Mammary epithelial cell (primary cell): ENCODE measurements at regions not wholly inside any gene's neighbourhood (a gene's known extent, or its start where the extent isn't known, plus 50 kb on each side); places are given as distances from the start of the nearest gene placed in this dataset.

Experiments used
- EZH2 ChIP-seq: IDR thresholded peaks from 2 replicates; pipeline ENCODE4 v1.6.1; 2012; ENCODE audit warnings: low read length, inconsistent platforms, borderline replicate concordance
- TF ChIP-seq, protein P1 (sequence below), 2 donors: IDR thresholded peaks in 1 of 2; conservative IDR thresholded peaks in 1 of 2; 2 replicates each; pipeline ENCODE4 v1.5.1; 2011 to 2012; ENCODE audit warnings: inconsistent platforms in 2 of 2, low read length in 2 of 2, mild to moderate bottlenecking in 2 of 2, control low read depth in 1 of 2, low read depth in 1 of 2; ENCODE audit not compliant: insufficient read depth in 1 of 2; ENCODE audit errors: extremely low read depth in 1 of 2

- TF ChIP-seq, protein P1, sequence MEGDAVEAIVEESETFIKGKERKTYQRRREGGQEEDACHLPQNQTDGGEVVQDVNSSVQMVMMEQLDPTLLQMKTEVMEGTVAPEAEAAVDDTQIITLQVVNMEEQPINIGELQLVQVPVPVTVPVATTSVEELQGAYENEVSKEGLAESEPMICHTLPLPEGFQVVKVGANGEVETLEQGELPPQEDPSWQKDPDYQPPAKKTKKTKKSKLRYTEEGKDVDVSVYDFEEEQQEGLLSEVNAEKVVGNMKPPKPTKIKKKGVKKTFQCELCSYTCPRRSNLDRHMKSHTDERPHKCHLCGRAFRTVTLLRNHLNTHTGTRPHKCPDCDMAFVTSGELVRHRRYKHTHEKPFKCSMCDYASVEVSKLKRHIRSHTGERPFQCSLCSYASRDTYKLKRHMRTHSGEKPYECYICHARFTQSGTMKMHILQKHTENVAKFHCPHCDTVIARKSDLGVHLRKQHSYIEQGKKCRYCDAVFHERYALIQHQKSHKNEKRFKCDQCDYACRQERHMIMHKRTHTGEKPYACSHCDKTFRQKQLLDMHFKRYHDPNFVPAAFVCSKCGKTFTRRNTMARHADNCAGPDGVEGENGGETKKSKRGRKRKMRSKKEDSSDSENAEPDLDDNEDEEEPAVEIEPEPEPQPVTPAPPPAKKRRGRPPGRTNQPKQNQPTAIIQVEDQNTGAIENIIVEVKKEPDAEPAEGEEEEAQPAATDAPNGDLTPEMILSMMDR (conservative IDR thresholded peaks at IDR 0.05 in 1 of 2, IDR thresholded peaks at IDR 0.05 in 1 of 2; ENCODE audit: extremely low read depth in 1 of 2, insufficient read depth in 1 of 2, low read depth in 1 of 2, low read length in 2 of 2) = no peak
- TF ChIP-seq EZH2 = no peak
These were observed 372.8 kb upstream of the JARID2 start for GRCh38 chr6:14873101-14873500.
